Peyer's patch (tissue), 4 donors: ENCODE measurements at regions not wholly inside any gene's neighbourhood (a gene's known extent, or its start where the extent isn't known, plus 50 kb on each side); places are given as distances from the start of the nearest gene placed in this dataset.

Experiments
- CTCF ChIP-seq, 6 experiments: fragments of 450-650 bp in 4 of 6; fragments of 200-600 bp in 2 of 6; sonication (generic) in 1 of 6; IDR thresholded peaks; one replicate each; pipeline ENCODE4 v1.5.1; 2017 to 2019; ENCODE audit warnings: antibody characterized with exemption in 6 of 6, mild to moderate bottlenecking in 3 of 6, moderate library complexity in 1 of 6
- POLR2A ChIP-seq, 2 donors: fragments of 450-650 bp; IDR thresholded peaks; one replicate each; pipeline ENCODE4 v1.5.1; 2017; ENCODE audit warnings: antibody characterized with exemption in 2 of 2, mild to moderate bottlenecking in 2 of 2, moderate library complexity in 2 of 2

- TF ChIP-seq CTCF (IDR thresholded peaks at IDR 0.05) = no peak
- no peak for TF ChIP-seq POLR2A (IDR thresholded peaks at IDR 0.05)
Observed at GRCh38 chr10:105577865-105578607, 936.9 kb downstream of the SORCS3 start.
